Keratinocyte (primary cell): ENCODE measurements at regions not wholly inside any gene's neighbourhood (a gene's known extent, or its start where the extent isn't known, plus 50 kb on each side); places are given as distances from the start of the nearest gene placed in this dataset.

Source experiments
- CTCF ChIP-seq, 3 experiments: IDR thresholded peaks in 1 of 3; conservative IDR thresholded peaks in 1 of 3; optimal IDR thresholded peaks in 1 of 3; 2 replicates in 2 of 3; 3 replicates in 1 of 3; pipeline versions ENCODE3 to v1.5.1; 2011; ENCODE audit warnings: low read length in 3 of 3, mild to moderate bottlenecking in 3 of 3, moderate library complexity in 2 of 3, control low read depth in 1 of 3, inconsistent platforms in 1 of 3; ENCODE audit not compliant: insufficient read depth in 2 of 3; ENCODE audit errors: extremely low read depth in 1 of 3
- EZH2 ChIP-seq: IDR thresholded peaks from one replicate; pipeline ENCODE4 v1.6.1; 2012; ENCODE audit warnings: inconsistent platforms, mild to moderate bottlenecking, low read length, moderate library complexity

GRCh38 chr15:47289656-47290055, 427.6 kb upstream of the SEMA6D start:
- TF ChIP-seq CTCF (optimal IDR thresholded peaks at IDR 0.05 in 1 of 3, IDR thresholded peaks at IDR 0.05 in 1 of 3, conservative IDR thresholded peaks at IDR 0.05 in 1 of 3; ENCODE audit: extremely low read depth in 1 of 3, insufficient read depth in 2 of 3, low read length in 3 of 3) (no peak), EZH2 (no peak)
